GM12873 (cell line): ENCODE measurements at regions not wholly inside any gene's neighbourhood (a gene's known extent, or its start where the extent isn't known, plus 50 kb on each side); places are given as distances from the start of the nearest gene placed in this dataset.

Experiments used
- CTCF ChIP-seq: IDR thresholded peaks from 2 replicates; pipeline ENCODE4 v1.5.1; 2012; ENCODE audit warnings: low read depth, mild to moderate bottlenecking, moderate library complexity, low read length, control low read depth; ENCODE audit not compliant: insufficient read depth; ENCODE audit errors: missing control alignments

GRCh38 chr7:91345449-91345848, 81.2 kb downstream of the FZD1 start:
- TF ChIP-seq CTCF: no peak

GRCh38 chr7:91346426-91346825, 82.2 kb downstream of the FZD1 start:
- no peak for TF ChIP-seq CTCF

GRCh38 chr7:91347290-91347689, 83.1 kb downstream of the FZD1 start:
- no peak for TF ChIP-seq CTCF

DNA sequence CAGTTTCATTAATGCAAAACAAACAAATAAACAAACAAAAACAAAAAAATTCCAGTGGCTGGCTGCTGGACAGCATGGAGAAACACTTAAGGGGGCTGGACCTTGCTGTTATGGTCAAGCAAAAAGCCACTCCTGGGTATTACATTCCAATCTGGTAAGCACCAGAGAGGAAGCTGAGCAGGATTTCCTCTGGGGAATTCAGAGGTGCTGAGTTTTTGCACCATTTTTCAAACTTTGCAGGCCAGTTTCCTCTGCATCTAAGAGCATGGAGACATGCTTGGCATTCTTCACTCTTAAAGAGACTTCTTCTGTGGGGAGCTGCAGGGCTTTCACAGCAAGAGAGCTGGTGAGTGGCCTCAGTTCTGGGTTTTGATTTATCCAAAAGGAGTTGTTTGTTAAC, 84.5 kb downstream of the FZD1 start:
- TF ChIP-seq CTCF: no peak

- no peak for TF ChIP-seq CTCF
Observed at GRCh38 chr7:91351374-91351773, 87.1 kb downstream of the FZD1 start.

GRCh38 chr7:91352091-91352490, 87.9 kb downstream of the FZD1 start:
- no peak for TF ChIP-seq CTCF

DNA sequence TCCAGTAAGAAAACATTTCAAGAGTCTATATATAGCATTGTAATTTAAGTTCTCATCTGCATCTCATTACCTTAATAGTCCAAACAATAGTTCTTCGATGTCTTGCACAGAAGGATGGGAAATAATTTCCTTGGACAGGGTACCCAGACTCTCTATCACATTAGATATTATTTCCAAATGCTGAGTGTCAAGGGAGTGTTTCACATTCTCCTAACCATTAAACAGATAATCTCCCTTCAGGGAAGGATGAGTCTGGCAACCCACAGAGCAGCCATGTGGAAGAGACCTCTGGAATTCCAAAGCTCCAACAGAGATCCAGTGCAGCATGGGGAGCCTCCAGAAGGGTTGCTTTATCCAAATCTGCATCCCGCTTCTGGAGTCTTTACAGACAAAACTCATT, 89.6 kb downstream of the FZD1 start:
- no peak for TF ChIP-seq CTCF
